IPS-NIHi7 (cell line): ENCODE measurements at regions not wholly inside any gene's neighbourhood (a gene's known extent, or its start where the extent isn't known, plus 50 kb on each side); places are given as distances from the start of the nearest gene placed in this dataset.

ENCODE experiments used
- DNase-seq: peaks from one replicate; pipeline ENCODE4 v3.0.0; 2012; ENCODE audit warnings: mixed read lengths; ENCODE audit errors: extremely low spot score

GRCh38 chr1:234845097-234845660 is 235.2 kb upstream of the IRF2BP2 start:
- DNase-seq: no peak

GRCh38 chr1:234844479-234845031 is 234.6 kb upstream of the IRF2BP2 start:
- DNase-seq: no peak

GRCh38 chr1:234843946-234844345 is 234.0 kb upstream of the IRF2BP2 start:
- no peak for DNase-seq

GRCh38 chr1:234842726-234843641 is 233.0 kb upstream of the IRF2BP2 start:
- DNase-seq: no peak

- DNase-seq: no peak
Measured at GRCh38 chr1:234841710-234842231, 231.8 kb upstream of the IRF2BP2 start.

- no peak for DNase-seq
Measured at GRCh38 chr1:234841281-234841680, 231.3 kb upstream of the IRF2BP2 start.

GRCh38 chr1:234840843-234841242 is 230.9 kb upstream of the IRF2BP2 start:
- no peak for DNase-seq

- no peak for DNase-seq
Measured at GRCh38 chr1:234840253-234840652, 230.3 kb upstream of the IRF2BP2 start.

- DNase-seq: no peak
Measured at GRCh38 chr1:234839663-234840062, 229.7 kb upstream of the IRF2BP2 start.

- DNase-seq: no peak
Measured at GRCh38 chr1:234838820-234839219, 228.8 kb upstream of the IRF2BP2 start.

- no peak for DNase-seq
Measured at GRCh38 chr1:234838182-234838581, 228.2 kb upstream of the IRF2BP2 start.

- no peak for DNase-seq
Measured at GRCh38 chr1:234837713-234838112, 227.7 kb upstream of the IRF2BP2 start.

GRCh38 chr1:234836776-234837357 is 226.9 kb upstream of the IRF2BP2 start:
- no peak for DNase-seq

GRCh38 chr1:234836045-234836681 is 226.2 kb upstream of the IRF2BP2 start:
- no peak for DNase-seq

- DNase-seq: no peak
Measured at GRCh38 chr1:234835239-234835638, 225.3 kb upstream of the IRF2BP2 start.

- no peak for DNase-seq
Measured at GRCh38 chr1:234833646-234834045, 223.7 kb upstream of the IRF2BP2 start.

GRCh38 chr1:234833118-234833517 is 223.1 kb upstream of the IRF2BP2 start:
- DNase-seq: no peak

- no peak for DNase-seq
Measured at GRCh38 chr1:234827656-234828055, 217.7 kb upstream of the IRF2BP2 start.

GRCh38 chr1:234827181-234827580 is 217.2 kb upstream of the IRF2BP2 start:
- no peak for DNase-seq

- DNase-seq: no peak
Measured at GRCh38 chr1:234826352-234826751, 216.4 kb upstream of the IRF2BP2 start.

- DNase-seq: no peak
Measured at GRCh38 chr1:234825498-234826165, 215.7 kb upstream of the IRF2BP2 start.
